WTC11 (cell line): ENCODE measurements at regions not wholly inside any gene's neighbourhood (a gene's known extent, or its start where the extent isn't known, plus 50 kb on each side); places are given as distances from the start of the nearest gene placed in this dataset.

ENCODE experiments used
- ATAC-seq: fragments of 200-7000 bp; cut with Tn5 transposase; 2 replicates; pipeline ENCODE4 v1.10.0; 2021; ENCODE audit warnings: mild to moderate bottlenecking, moderate library complexity
- CTCF ChIA-PET: fragments of 300-600 bp; sonication (Branson Sonifier 250); formaldehyde crosslinking; loops from one replicate; lab custom pipeline; 2021; ENCODE audit warnings: antibody characterized with exemption; lab: Charles Lee
- POLR2A ChIA-PET: fragments of 350-600 bp; sonication (Branson Sonifier 250); formaldehyde crosslinking; loops from one replicate; lab custom pipeline; 2021; ENCODE audit warnings: antibody characterized with exemption; lab: Charles Lee
- DNase-seq: peaks from one replicate; pipeline ENCODE4 v3.0.0; 2021; ENCODE audit warnings: low spot score
- H3K27ac Mint-ChIP-seq: 2 replicates; pipeline ENCODE4 v1.8.0; 2021; ENCODE audit warnings: mixed read lengths
- H3K27me3 Mint-ChIP-seq: 2 replicates; pipeline ENCODE4 v1.8.0; 2021; ENCODE audit warnings: low read depth, mild to moderate bottlenecking, moderate library complexity, mixed read lengths
- H3K36me3 Mint-ChIP-seq: 2 replicates; pipeline ENCODE4 v1.8.0; 2021; ENCODE audit warnings: mixed read lengths
- H3K4me1 Mint-ChIP-seq: 2 replicates; pipeline ENCODE4 v1.8.0; 2022; ENCODE audit warnings: mixed read lengths
- H3K4me3 Mint-ChIP-seq: 2 replicates; pipeline ENCODE4 v1.8.0; 2021; ENCODE audit warnings: mild to moderate bottlenecking, moderate library complexity, mixed read lengths
- H3K9me3 Mint-ChIP-seq: 2 replicates; pipeline ENCODE4 v1.8.0; 2021; ENCODE audit warnings: mixed read lengths
- CDX4 ChIP-seq: fragments of 250-450 bp; sonication (Bioruptor Pico); IDR thresholded peaks from 2 replicates; pipeline ENCODE4 v1.9.0; 2021; ENCODE audit warnings: moderate library complexity, mild to moderate bottlenecking, inconsistent platforms, borderline replicate concordance
- CREM ChIP-seq: sonication (generic); formaldehyde crosslinking; IDR thresholded peaks from 2 replicates; pipeline ENCODE4 v1.8.1; 2022; ENCODE audit warnings: mild to moderate bottlenecking, missing genetic modification reagents, moderate library complexity
- GRHL2 ChIP-seq: fragments of 250-450 bp; sonication (Bioruptor Pico); IDR thresholded peaks from 2 replicates; pipeline ENCODE4 v1.8.0; 2022; ENCODE audit warnings: mild to moderate bottlenecking, moderate library complexity; ENCODE audit not compliant: insufficient replicate concordance, severe bottlenecking
- IRF1 ChIP-seq: sonication (generic); formaldehyde crosslinking; IDR thresholded peaks from 2 replicates; pipeline ENCODE4 v1.8.0; 2023; ENCODE audit warnings: missing genetic modification reagents
- IRF2 ChIP-seq: sonication (generic); formaldehyde crosslinking; IDR thresholded peaks from 2 replicates; pipeline ENCODE4 v1.8.0; 2022; ENCODE audit warnings: low read depth, missing genetic modification reagents, borderline replicate concordance
- MYBL2 ChIP-seq: sonication (generic); formaldehyde crosslinking; IDR thresholded peaks from 2 replicates; pipeline ENCODE4 v1.8.1; 2023; ENCODE audit warnings: mild to moderate bottlenecking, moderate library complexity, missing genetic modification reagents
- NR1H2 ChIP-seq: sonication (generic); formaldehyde crosslinking; IDR thresholded peaks from 2 replicates; pipeline ENCODE4 v1.9.0; 2021; ENCODE audit warnings: mild to moderate bottlenecking, moderate library complexity, missing genetic modification reagents
- PRDM15 ChIP-seq: sonication (generic); formaldehyde crosslinking; IDR thresholded peaks from 2 replicates; pipeline ENCODE4 v1.8.0; 2022; ENCODE audit warnings: missing genetic modification reagents
- ZNF416 ChIP-seq: fragments of 250-450 bp; sonication (Bioruptor Pico); IDR thresholded peaks from 2 replicates; pipeline ENCODE4 v1.9.0; 2021; ENCODE audit warnings: mild to moderate bottlenecking, inconsistent platforms
- ZNF512 ChIP-seq: sonication (generic); formaldehyde crosslinking; IDR thresholded peaks from 2 replicates; pipeline ENCODE4 v1.8.1; 2022; ENCODE audit warnings: missing genetic modification reagents, borderline replicate concordance
- ZNF671 ChIP-seq: fragments of 250-450 bp; sonication (Bioruptor Pico); IDR thresholded peaks from 2 replicates; pipeline ENCODE4 v1.8.0; 2021; ENCODE audit warnings: mild to moderate bottlenecking
- ZSCAN18 ChIP-seq: fragments of 250-450 bp; sonication (Bioruptor Pico); IDR thresholded peaks from 2 replicates; pipeline ENCODE4 v2.1.2; 2022; ENCODE audit warnings: mild to moderate bottlenecking, moderate library complexity
- TF ChIP-seq, protein P1 (sequence below): sonication (generic); formaldehyde crosslinking; IDR thresholded peaks from 2 replicates; pipeline ENCODE4 v1.8.1; 2023; ENCODE audit warnings: mild to moderate bottlenecking, missing genetic modification reagents, moderate library complexity
- TF ChIP-seq, protein P2 (sequence below): sonication (generic); formaldehyde crosslinking; IDR thresholded peaks from 2 replicates; pipeline ENCODE4 v1.8.0; 2022; ENCODE audit warnings: mild to moderate bottlenecking, missing genetic modification reagents

GRCh38 chr5:50562694-50563093, 103.7 kb upstream of the PARP8 start (continued):
- no peak for TF ChIP-seq PRDM15 (CRISPR knock-in tag)
- no peak for TF ChIP-seq NR1H2 (CRISPR knock-in tag)
- no peak for TF ChIP-seq MYBL2 (CRISPR knock-in tag)
- TF ChIP-seq ZNF416 (CRISPR knock-in tag), result no peak
- no peak for TF ChIP-seq ZSCAN18
- TF ChIP-seq, protein P1, sequence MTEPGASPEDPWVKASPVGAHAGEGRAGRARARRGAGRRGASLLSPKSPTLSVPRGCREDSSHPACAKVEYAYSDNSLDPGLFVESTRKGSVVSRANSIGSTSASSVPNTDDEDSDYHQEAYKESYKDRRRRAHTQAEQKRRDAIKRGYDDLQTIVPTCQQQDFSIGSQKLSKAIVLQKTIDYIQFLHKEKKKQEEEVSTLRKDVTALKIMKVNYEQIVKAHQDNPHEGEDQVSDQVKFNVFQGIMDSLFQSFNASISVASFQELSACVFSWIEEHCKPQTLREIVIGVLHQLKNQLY (CRISPR knock-in tag), result no peak
- no peak for TF ChIP-seq IRF2 (CRISPR knock-in tag)
- TF ChIP-seq ZNF671, result no peak
- TF ChIP-seq GRHL2, result no peak

GRCh38 chr5:50564079-50564478, 102.4 kb upstream of the PARP8 start:
- ATAC-seq (no peak), DNase-seq (no peak)
- Mint-ChIP-seq H3K4me3 (no peak overlapping the region), H3K9me3 (peaks cover 15% of the 10 kb centered on the region), H3K27me3 (no peaks in the 10 kb centered on the region), H3K4me1 (no peaks in the 10 kb centered on the region), H3K27ac (no peak overlapping the region), H3K36me3 (peaks cover 2% of the 10 kb centered on the region; the same call in 1 of the 2 replicates)
- ChIA-PET CTCF (no interaction called here), POLR2A (no interaction called here)
- no peak for TF ChIP-seq CREM
- TF ChIP-seq ZNF512 (CRISPR knock-in tag), result no peak
- TF ChIP-seq, protein P2, sequence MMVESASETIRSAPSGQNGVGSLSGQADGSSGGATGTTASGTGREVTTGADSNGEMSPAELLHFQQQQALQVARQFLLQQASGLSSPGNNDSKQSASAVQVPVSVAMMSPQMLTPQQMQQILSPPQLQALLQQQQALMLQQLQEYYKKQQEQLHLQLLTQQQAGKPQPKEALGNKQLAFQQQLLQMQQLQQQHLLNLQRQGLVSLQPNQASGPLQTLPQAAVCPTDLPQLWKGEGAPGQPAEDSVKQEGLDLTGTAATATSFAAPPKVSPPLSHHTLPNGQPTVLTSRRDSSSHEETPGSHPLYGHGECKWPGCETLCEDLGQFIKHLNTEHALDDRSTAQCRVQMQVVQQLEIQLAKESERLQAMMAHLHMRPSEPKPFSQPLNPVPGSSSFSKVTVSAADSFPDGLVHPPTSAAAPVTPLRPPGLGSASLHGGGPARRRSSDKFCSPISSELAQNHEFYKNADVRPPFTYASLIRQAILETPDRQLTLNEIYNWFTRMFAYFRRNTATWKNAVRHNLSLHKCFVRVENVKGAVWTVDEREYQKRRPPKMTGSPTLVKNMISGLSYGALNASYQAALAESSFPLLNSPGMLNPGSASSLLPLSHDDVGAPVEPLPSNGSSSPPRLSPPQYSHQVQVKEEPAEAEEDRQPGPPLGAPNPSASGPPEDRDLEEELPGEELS, result no peak
- TF ChIP-seq IRF1 (CRISPR knock-in tag), result no peak
- TF ChIP-seq CDX4 (CRISPR knock-in tag), result no peak
